Right lobe of liver (tissue), 6 donors: ENCODE measurements at regions not wholly inside any gene's neighbourhood (a gene's known extent, or its start where the extent isn't known, plus 50 kb on each side); places are given as distances from the start of the nearest gene placed in this dataset.

ENCODE experiments used
- ATAC-seq, 4 donors: fragments of 200-7000 bp; cut with Tn5 transposase; one replicate each; pipeline ENCODE4 v1.9.1; 2020; ENCODE audit warnings: mild to moderate bottlenecking in 4 of 4, moderate library complexity in 4 of 4
- DNase-seq, 3 donors: peaks; one replicate each; pipeline ENCODE4 v3.0.0-alpha.2; 2020
- H3K27ac ChIP-seq, 3 donors: fragments of 200-600 bp; one replicate each; pipeline ENCODE4 v1.8.0; 2022
- H3K27me3 ChIP-seq, 2 donors: fragments of 200-600 bp; one replicate each; pipeline ENCODE4 v1.8.0; 2022
- H3K36me3 ChIP-seq, 4 donors: fragments of 200-600 bp; sonication (generic) in 1 of 4; one replicate each; pipeline versions ENCODE4 v1.5.1 to v1.8.0; 2017 to 2022; ENCODE audit warnings: control low read depth in 1 of 4
- H3K4me1 ChIP-seq, 4 donors: fragments of 200-600 bp; sonication (generic) in 1 of 4; one replicate each; pipeline versions ENCODE4 v1.5.1 to v1.8.0; 2017 to 2022; ENCODE audit warnings: control low read depth in 1 of 4
- H3K4me3 ChIP-seq, 3 donors: fragments of 200-600 bp; one replicate each; pipeline ENCODE4 v1.8.0; 2022
- H3K9me3 ChIP-seq, 4 donors: fragments of 200-600 bp; sonication (generic) in 1 of 4; one replicate each; pipeline versions ENCODE4 v1.5.1 to v1.8.0; 2017 to 2022; ENCODE audit warnings: control low read depth in 1 of 4
- POLR2A ChIP-seq: fragments of 450-650 bp; IDR thresholded peaks from one replicate; pipeline ENCODE4 v1.6.1; 2017; ENCODE audit warnings: antibody characterized with exemption, mild to moderate bottlenecking
- WGBS: methylation state at CpG from one replicate; pipeline ENCODE4 v1.1.6; 2018; ENCODE audit warnings: low coverage, low lambda C conversion rate; ENCODE audit not compliant: insufficient coverage; ENCODE audit errors: missing lambda C conversion rate; 5-methylcytosine and 5-hydroxymethylcytosine counted together
- intact Hi-C, 2 donors: fragments of 100-400 bp; cut with DNase I; formaldehyde crosslinking; loops; one replicate each; pipeline versions ENCODE4 v1.11.2 to v1.14.1; 2022
- TF ChIP-seq, protein P1 (sequence below), 4 donors: fragments of 200-600 bp in 3 of 4; fragments of 450-650 bp in 1 of 4; IDR thresholded peaks; one replicate each; pipeline versions ENCODE4 v1.5.1 to v1.8.0; 2016 to 2022; ENCODE audit warnings: antibody characterized with exemption in 4 of 4, mild to moderate bottlenecking in 2 of 4
- donor health status: DM: no; HTN: yes; CAD: no.
- donor health status: DM: no; HTN: no; CAD: no.
- donor health status: DM: no; HTN: no; CAD: no.
- donor health status: DM: no; HTN: yes; CAD: no.
- donor health status: DM: no; HTN: yes; CAD: no.

DNA sequence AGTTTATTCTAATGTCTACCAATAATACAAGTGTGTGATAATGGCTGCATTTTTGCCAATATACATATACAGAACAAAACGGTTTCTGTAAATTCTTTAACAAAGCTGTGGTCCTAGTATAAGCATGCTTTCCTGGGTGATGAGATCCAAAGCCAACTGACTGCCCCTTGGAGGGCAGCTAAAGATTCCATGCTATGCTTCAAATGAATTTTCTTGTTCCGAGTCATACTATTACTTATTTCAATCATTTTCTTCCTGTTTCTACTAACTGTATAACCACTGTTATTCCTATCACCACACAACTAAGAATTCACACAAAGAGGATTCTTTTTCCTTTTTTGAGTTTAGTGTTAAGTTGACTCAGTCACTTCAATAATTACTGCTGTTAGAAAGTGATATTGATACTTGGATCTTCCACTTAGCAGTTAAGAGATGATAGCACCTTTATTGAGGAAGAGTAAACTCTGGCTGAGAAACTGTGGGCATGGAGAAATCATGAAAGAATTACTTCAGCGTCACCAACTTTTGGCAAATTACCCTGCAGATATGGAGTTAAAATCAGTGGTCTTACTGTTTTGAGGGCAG is 197.5 kb downstream of the ARL4A start:
- WGBS: 48% methylated on average over 3 of the region's 3 CpGs
- no peaks in the 10 kb centered on the region for H3K27me3 ChIP-seq
- H3K27ac ChIP-seq: no peak overlapping the region
- DNase-seq (no peak), ATAC-seq (no peak)
- TF ChIP-seq POLR2A: no peak
- TF ChIP-seq, protein P1, sequence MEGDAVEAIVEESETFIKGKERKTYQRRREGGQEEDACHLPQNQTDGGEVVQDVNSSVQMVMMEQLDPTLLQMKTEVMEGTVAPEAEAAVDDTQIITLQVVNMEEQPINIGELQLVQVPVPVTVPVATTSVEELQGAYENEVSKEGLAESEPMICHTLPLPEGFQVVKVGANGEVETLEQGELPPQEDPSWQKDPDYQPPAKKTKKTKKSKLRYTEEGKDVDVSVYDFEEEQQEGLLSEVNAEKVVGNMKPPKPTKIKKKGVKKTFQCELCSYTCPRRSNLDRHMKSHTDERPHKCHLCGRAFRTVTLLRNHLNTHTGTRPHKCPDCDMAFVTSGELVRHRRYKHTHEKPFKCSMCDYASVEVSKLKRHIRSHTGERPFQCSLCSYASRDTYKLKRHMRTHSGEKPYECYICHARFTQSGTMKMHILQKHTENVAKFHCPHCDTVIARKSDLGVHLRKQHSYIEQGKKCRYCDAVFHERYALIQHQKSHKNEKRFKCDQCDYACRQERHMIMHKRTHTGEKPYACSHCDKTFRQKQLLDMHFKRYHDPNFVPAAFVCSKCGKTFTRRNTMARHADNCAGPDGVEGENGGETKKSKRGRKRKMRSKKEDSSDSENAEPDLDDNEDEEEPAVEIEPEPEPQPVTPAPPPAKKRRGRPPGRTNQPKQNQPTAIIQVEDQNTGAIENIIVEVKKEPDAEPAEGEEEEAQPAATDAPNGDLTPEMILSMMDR (IDR thresholded peaks at IDR 0.05): no peak
- intact Hi-C loops: no loop called here
- H3K9me3 ChIP-seq: no peaks in the 10 kb centered on the region
- H3K36me3 ChIP-seq: no peaks in the 10 kb centered on the region
- no peak overlapping the region for H3K4me3 ChIP-seq
- peaks cover 0 to 5% (median 0%) of the 10 kb centered on the region in 4 donors for H3K4me1 ChIP-seq

DNA sequence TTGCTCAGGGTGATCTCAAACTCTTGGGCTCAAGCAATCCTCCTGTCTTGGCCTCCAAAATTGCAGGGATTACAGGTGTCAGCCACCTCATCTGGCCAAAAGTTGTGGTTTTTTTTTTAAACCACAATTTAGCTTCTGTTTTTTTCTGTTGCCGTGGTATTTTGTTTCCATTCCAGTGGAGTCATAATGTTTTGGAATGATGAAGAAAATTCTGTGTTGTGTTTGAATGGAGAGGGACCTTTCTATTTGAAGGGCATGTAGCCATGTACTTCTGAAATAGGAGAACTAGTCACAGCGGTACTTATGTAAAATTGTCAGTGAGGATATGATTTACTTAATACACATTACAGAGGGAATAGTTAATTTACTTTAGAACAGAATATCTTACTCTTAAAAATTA is 201.3 kb downstream of the ARL4A start:
- no peaks in the 10 kb centered on the region for H3K9me3 ChIP-seq
- H3K4me1 ChIP-seq: no peaks in the 10 kb centered on the region
- H3K4me3 ChIP-seq: no peak overlapping the region
- WGBS: 64% methylated on average over 2 of the region's 2 CpGs
- H3K27ac ChIP-seq: no peak overlapping the region
- TF ChIP-seq, protein P1 (IDR thresholded peaks at IDR 0.05): no peak
- no peak for TF ChIP-seq POLR2A
- intact Hi-C loops: no loop called here
- no peaks in the 10 kb centered on the region for H3K36me3 ChIP-seq
- DNase-seq: no peak
- ATAC-seq: no peak
- no peaks in the 10 kb centered on the region for H3K27me3 ChIP-seq

DNA sequence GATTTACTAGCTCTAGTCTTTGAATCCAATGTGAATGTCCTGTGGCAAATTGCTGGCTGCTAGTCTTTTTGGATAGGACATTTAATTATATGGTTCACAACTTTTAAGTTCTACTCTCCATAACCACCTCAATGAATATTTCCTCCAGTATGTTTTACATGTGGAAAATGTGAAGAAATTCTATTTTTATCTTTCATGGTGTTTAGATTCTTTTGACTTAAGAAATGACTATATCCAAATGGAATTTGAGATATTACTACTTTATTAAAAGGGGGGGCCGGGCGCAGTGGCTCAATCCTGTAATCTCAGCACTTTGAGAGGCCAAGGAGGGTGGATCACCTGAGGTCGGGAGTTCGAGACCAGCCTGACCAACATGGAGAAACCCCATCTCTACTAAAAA is 202.0 kb downstream of the ARL4A start:
- DNase-seq (no peak), ATAC-seq (no peak)
- Histone ChIP-seq H3K9me3 (no peaks in the 10 kb centered on the region), H3K27me3 (no peaks in the 10 kb centered on the region), H3K36me3 (no peaks in the 10 kb centered on the region), H3K27ac (no peak overlapping the region), H3K4me1 (no peaks in the 10 kb centered on the region), H3K4me3 (no peak overlapping the region)
- WGBS: 92% methylated on average over 4 of the region's 4 CpGs
- TF ChIP-seq, protein P1 (IDR thresholded peaks at IDR 0.05): no peak
- no peak for TF ChIP-seq POLR2A
- intact Hi-C loops: no loop called here

DNA sequence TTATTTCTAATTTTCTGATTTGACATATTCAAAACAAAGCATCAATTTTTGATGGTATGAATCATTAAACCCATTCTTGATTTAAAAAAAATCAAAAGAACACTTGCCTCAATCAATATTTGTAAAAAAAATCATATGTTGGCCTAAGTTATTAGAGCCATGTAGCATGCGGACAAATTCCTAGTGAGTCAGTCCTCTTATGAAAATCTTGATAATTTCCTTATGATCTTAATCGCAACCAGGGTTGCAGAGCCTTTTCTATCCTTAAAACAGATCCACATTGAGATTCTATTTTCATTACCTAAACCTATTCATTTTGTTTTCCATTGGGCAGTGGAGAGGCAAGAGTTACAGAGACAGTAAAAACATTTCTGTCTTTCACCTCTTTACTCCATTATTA is 203.2 kb downstream of the ARL4A start:
- DNase-seq (no peak), ATAC-seq (no peak)
- H3K27me3 ChIP-seq: no peaks in the 10 kb centered on the region
- intact Hi-C loops: no loop called here
- no peak overlapping the region for H3K27ac ChIP-seq
- TF ChIP-seq, protein P1 (IDR thresholded peaks at IDR 0.05): no peak
- TF ChIP-seq POLR2A: no peak
- no peak overlapping the region for H3K4me3 ChIP-seq
- WGBS: 73% methylated on average over 2 of the region's 2 CpGs
- no peaks in the 10 kb centered on the region for H3K36me3 ChIP-seq
- no peaks in the 10 kb centered on the region for H3K9me3 ChIP-seq
- H3K4me1 ChIP-seq: no peaks in the 10 kb centered on the region

DNA sequence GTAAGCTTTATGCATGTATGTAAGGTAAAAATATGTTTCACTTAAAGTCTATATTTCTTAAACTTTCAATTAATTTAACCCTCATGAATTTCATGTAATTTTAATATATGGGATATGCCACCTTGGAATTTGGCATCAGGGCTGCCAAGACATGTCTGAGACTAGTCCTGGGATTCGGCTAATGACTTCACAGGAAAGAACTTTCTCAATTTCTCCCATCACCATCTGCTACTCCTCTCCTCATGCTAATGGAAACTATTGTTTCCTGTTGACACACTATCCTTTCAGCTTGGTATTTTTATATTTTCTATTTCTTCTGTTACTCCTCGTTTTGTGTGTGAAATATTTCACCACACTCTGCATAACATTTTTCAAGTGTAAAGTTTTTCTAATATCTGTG is 205.9 kb downstream of the ARL4A start:
- Histone ChIP-seq H3K27ac (no peak overlapping the region), H3K9me3 (no peaks in the 10 kb centered on the region), H3K4me3 (no peak overlapping the region), H3K27me3 (no peaks in the 10 kb centered on the region), H3K4me1 (no peaks in the 10 kb centered on the region), H3K36me3 (no peaks in the 10 kb centered on the region)
- no peak for TF ChIP-seq POLR2A
- TF ChIP-seq, protein P1 (IDR thresholded peaks at IDR 0.05): no peak
- DNase-seq: no peak
- ATAC-seq: no peak
- intact Hi-C loops: no loop called here
- WGBS: 46% methylated on average over 2 of the region's 2 CpGs
